Keratinocyte (primary cell): ENCODE measurements at regions not wholly inside any gene's neighbourhood (a gene's known extent, or its start where the extent isn't known, plus 50 kb on each side); places are given as distances from the start of the nearest gene placed in this dataset.
A peak's percentile ranks its signal among the peaks of the same experiment; 100 is the strongest.

Experiments
- DNase-seq: peaks from one replicate; pipeline ENCODE4 v3.0.0-alpha.2; 2011; ENCODE audit warnings: low read depth, missing footprints, low spot score
- FAIRE-seq: peaks from 2 replicates; lab custom pipeline; 2011; peaks lifted over from hg19 to GRCh38; lab: Jason Lieb, UNC
- H2AFZ ChIP-seq: 2 replicates; pipeline ENCODE4 v1.6.0; 2012; ENCODE audit warnings: low read length, control low read depth, inconsistent platforms; ENCODE audit not compliant: control insufficient read depth
- H3K27ac ChIP-seq: 2 replicates; pipeline ENCODE4 v1.5.1; 2011; ENCODE audit warnings: low read length; ENCODE audit not compliant: control insufficient read depth, insufficient read depth
- H3K27me3 ChIP-seq: 3 replicates; pipeline ENCODE4 v1.6.0; 2011; ENCODE audit warnings: low read length; ENCODE audit not compliant: control insufficient read depth, insufficient read depth; ENCODE audit errors: extremely low read depth
- H3K36me3 ChIP-seq, 2 experiments: 2 replicates in 1 of 2; 3 replicates in 1 of 2; pipeline ENCODE4 v1.5.1; 2011; ENCODE audit warnings: low read length in 2 of 2, mild to moderate bottlenecking in 1 of 2; ENCODE audit not compliant: control insufficient read depth in 2 of 2, insufficient read depth in 2 of 2; ENCODE audit errors: extremely low read depth in 1 of 2
- H3K4me1 ChIP-seq: 3 replicates; pipeline ENCODE4 v1.5.1; 2011; ENCODE audit warnings: low read length; ENCODE audit not compliant: control insufficient read depth, insufficient read depth; ENCODE audit errors: extremely low read depth
- H3K4me2 ChIP-seq: 3 replicates; pipeline ENCODE4 v1.6.0; 2011; ENCODE audit warnings: low read depth, low read length; ENCODE audit not compliant: control insufficient read depth, insufficient read depth; ENCODE audit errors: extremely low read depth
- H3K4me3 ChIP-seq, 3 experiments: fragments of 200-600 bp in 1 of 3; sonication (generic) in 1 of 3; 2 replicates in 2 of 3; 3 replicates in 1 of 3; pipeline ENCODE4 v1.5.1; 2011 to 2016; ENCODE audit warnings: low read length in 3 of 3, mild to moderate bottlenecking in 3 of 3, control low read depth in 2 of 3, inconsistent platforms in 1 of 3, low read depth in 1 of 3, mixed read lengths in 1 of 3, mixed run types in 1 of 3, moderate library complexity in 1 of 3; ENCODE audit not compliant: control insufficient read depth in 2 of 3, insufficient read depth in 2 of 3; ENCODE audit errors: extremely low read depth in 1 of 3
- H3K79me2 ChIP-seq: 2 replicates; pipeline ENCODE4 v1.6.0; 2012; ENCODE audit warnings: low read length; ENCODE audit not compliant: control insufficient read depth, insufficient read depth
- H3K9ac ChIP-seq: 3 replicates; pipeline ENCODE4 v1.6.0; 2011; ENCODE audit warnings: low read length; ENCODE audit not compliant: control insufficient read depth, insufficient read depth; ENCODE audit errors: extremely low read depth
- H3K9me1 ChIP-seq: 3 replicates; pipeline ENCODE4 v1.6.0; 2011; ENCODE audit warnings: low read length; ENCODE audit not compliant: control insufficient read depth, insufficient read depth; ENCODE audit errors: extremely low read depth
- H3K9me3 ChIP-seq: 2 replicates; pipeline ENCODE4 v1.5.1; 2012; ENCODE audit warnings: low read depth, low read length; ENCODE audit not compliant: control insufficient read depth
- H4K20me1 ChIP-seq: 3 replicates; pipeline ENCODE4 v1.6.0; 2011; ENCODE audit warnings: low read length; ENCODE audit not compliant: control insufficient read depth, insufficient read depth; ENCODE audit errors: extremely low read depth
- CTCF ChIP-seq, 3 experiments: IDR thresholded peaks in 1 of 3; conservative IDR thresholded peaks in 1 of 3; optimal IDR thresholded peaks in 1 of 3; 2 replicates in 2 of 3; 3 replicates in 1 of 3; pipeline versions ENCODE3 to v1.5.1; 2011; ENCODE audit warnings: low read length in 3 of 3, mild to moderate bottlenecking in 3 of 3, moderate library complexity in 2 of 3, control low read depth in 1 of 3, inconsistent platforms in 1 of 3; ENCODE audit not compliant: insufficient read depth in 2 of 3; ENCODE audit errors: extremely low read depth in 1 of 3
- EZH2 ChIP-seq: IDR thresholded peaks from one replicate; pipeline ENCODE4 v1.6.1; 2012; ENCODE audit warnings: inconsistent platforms, mild to moderate bottlenecking, low read length, moderate library complexity
- dilution Hi-C: fragments of 300-500 bp; cut with MboI; formaldehyde crosslinking; loops from one replicate; pipeline ENCODE4 v1.7.0; 2020; ENCODE audit warnings: low sequenced_read_pairs; ENCODE audit not compliant: extremely low pct_ligation_motif_present

- no peaks in the 10 kb centered on the region for H3K79me2 ChIP-seq
- H3K4me3 ChIP-seq = no peak overlapping the region
- no peak overlapping the region for H2AFZ ChIP-seq
- no peaks in the 10 kb centered on the region for H3K9me1 ChIP-seq
- DNase-seq (no peak), FAIRE-seq (no peak)
- no peak overlapping the region for H3K4me2 ChIP-seq
- H3K27me3 ChIP-seq = no peaks in the 10 kb centered on the region
- dilution Hi-C loops = no loop called here
- no peak overlapping the region for H3K27ac ChIP-seq
- no peaks in the 10 kb centered on the region for H3K9me3 ChIP-seq
- no peak overlapping the region for H3K9ac ChIP-seq
- H3K4me1 ChIP-seq = peaks cover 33% of the 10 kb centered on the region
- no peaks in the 10 kb centered on the region for H3K36me3 ChIP-seq
- no peaks in the 10 kb centered on the region for H4K20me1 ChIP-seq
- TF ChIP-seq CTCF (optimal IDR thresholded peaks at IDR 0.05 in 1 of 3, IDR thresholded peaks at IDR 0.05 in 1 of 3, conservative IDR thresholded peaks at IDR 0.05 in 1 of 3; ENCODE audit: extremely low read depth in 1 of 3, insufficient read depth in 2 of 3, low read length in 3 of 3) (no peak), EZH2 (no peak)
Measured at GRCh38 chr1:8135250-8135649, 109.1 kb upstream of the ERRFI1 start.

GRCh38 chr1:8134546-8135235 lies 108.6 kb upstream of the ERRFI1 start:
- no peaks in the 10 kb centered on the region for H3K36me3 ChIP-seq
- H3K79me2 ChIP-seq = no peaks in the 10 kb centered on the region
- dilution Hi-C loops = no loop called here
- H3K27ac ChIP-seq = no peak overlapping the region
- no peak overlapping the region for H3K4me3 ChIP-seq
- no peak for FAIRE-seq
- no peaks in the 10 kb centered on the region for H3K9me3 ChIP-seq
- peak overlapping the region; percentile 78 for H3K4me2 ChIP-seq
- TF ChIP-seq EZH2 (no peak), CTCF (optimal IDR thresholded peaks at IDR 0.05 in 1 of 3, IDR thresholded peaks at IDR 0.05 in 1 of 3, conservative IDR thresholded peaks at IDR 0.05 in 1 of 3; ENCODE audit: extremely low read depth in 1 of 3, insufficient read depth in 2 of 3, low read length in 3 of 3) (no peak)
- no peaks in the 10 kb centered on the region for H4K20me1 ChIP-seq
- no peak overlapping the region for H3K9ac ChIP-seq
- H3K27me3 ChIP-seq = no peaks in the 10 kb centered on the region
- H3K4me1 ChIP-seq = peaks cover 33% of the 10 kb centered on the region
- H3K9me1 ChIP-seq = no peaks in the 10 kb centered on the region
- no peak overlapping the region for H2AFZ ChIP-seq
- no peak for DNase-seq
